BLaER1 treated with 17β-estradiol and CSF1 and Interleukin-3, amounts not matched to agents 10 nM and 100 nM (cell line): ENCODE measurements at regions not wholly inside any gene's neighbourhood (a gene's known extent, or its start where the extent isn't known, plus 50 kb on each side); places are given as distances from the start of the nearest gene placed in this dataset.

Experiments used
- H3K27ac ChIP-seq, 11 experiments: shearing (Covaris generic); formaldehyde crosslinking; 2 replicates each; pipeline ENCODE4 v1.8.1; 2022
- H3K27me3 ChIP-seq, 11 experiments: shearing (Covaris generic); formaldehyde crosslinking; 2 replicates each; pipeline ENCODE4 v1.8.1; 2022
- H3K36me3 ChIP-seq, 11 experiments: shearing (Covaris generic); formaldehyde crosslinking; 2 replicates each; pipeline ENCODE4 v1.8.1; 2022
- H3K4me1 ChIP-seq, 10 experiments: shearing (Covaris generic); formaldehyde crosslinking; 2 replicates each; pipeline ENCODE4 v1.8.1; 2022
- H3K4me2 ChIP-seq, 11 experiments: shearing (Covaris generic); formaldehyde crosslinking; 2 replicates each; pipeline ENCODE4 v1.8.1; 2022
- H3K4me3 ChIP-seq, 10 experiments: shearing (Covaris generic); formaldehyde crosslinking; 2 replicates each; pipeline ENCODE4 v1.8.1; 2022
- H3K9ac ChIP-seq, 11 experiments: shearing (Covaris generic); formaldehyde crosslinking; 2 replicates each; pipeline ENCODE4 v1.8.1; 2022
- H3K9me3 ChIP-seq, 11 experiments: shearing (Covaris generic); formaldehyde crosslinking; replicated peaks in 1 of 11; 2 replicates each; pipeline ENCODE4 v1.8.1; 2022
- H4K20me1 ChIP-seq, 11 experiments: shearing (Covaris generic); formaldehyde crosslinking; 2 replicates each; pipeline ENCODE4 v1.8.1; 2022
- Cebpa-rat ChIP-seq, 11 experiments: shearing (Covaris generic); IDR thresholded peaks; 2 replicates each; pipeline ENCODE4 v1.8.1; 2022

DNA sequence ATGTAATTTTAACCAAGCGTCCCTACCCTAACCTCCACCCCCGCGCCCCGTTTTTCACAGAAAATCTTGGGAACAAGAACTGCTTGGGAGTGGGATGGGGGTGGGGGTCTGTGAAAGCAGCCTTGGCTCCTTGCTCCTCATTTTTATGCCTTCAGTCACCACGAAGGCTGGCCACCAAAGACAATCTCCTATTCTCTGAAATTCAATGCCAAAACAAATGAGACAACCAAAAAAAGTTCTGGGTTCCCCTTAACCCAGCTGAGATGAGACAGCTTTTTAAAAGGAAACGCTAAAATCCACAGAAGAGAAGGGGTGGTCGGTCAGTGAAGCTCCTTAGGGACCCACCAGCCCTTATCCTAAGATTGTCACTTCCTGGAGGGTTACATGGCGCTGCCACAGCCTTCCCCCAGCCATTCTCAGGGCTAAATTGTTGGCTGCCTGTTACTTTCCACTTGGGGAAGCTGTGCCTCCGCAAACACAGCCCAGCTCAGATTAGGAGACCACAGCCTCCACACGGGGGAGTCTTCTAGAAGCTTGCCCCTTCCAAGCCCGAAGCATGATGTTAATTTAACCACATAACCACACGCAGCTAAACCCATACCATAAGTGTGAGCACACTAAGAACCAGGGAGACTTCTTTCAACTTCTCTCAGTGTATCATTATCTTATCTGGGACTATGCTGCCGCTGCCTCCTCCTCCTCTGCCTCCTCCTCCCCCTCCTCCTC lies 136.3 kb downstream of the FOXD1 start:
- Histone ChIP-seq H3K27me3 (peaks cover 0 to 36% (median 14%) of the 10 kb centered on the region in 11 experiments; a peak in 13 of 22 replicates), H3K9me3 (no peaks in the 10 kb centered on the region), H3K36me3 (no peaks in the 10 kb centered on the region), H4K20me1 (no peaks in the 10 kb centered on the region; a peak in 1 of 22 replicates), H3K4me2 (peak overlapping the region; percentile 28 to 68 (median 45)), H3K27ac (no peak overlapping the region), H3K4me3 (no peak overlapping the region), H3K4me1 (peaks cover 7 to 28% (median 22%) of the 10 kb centered on the region in 10 experiments; a peak in 19 of 20 replicates), H3K9ac (no peak overlapping the region)
- TF ChIP-seq Cebpa-rat (IDR thresholded peaks at IDR 0.05): no peak

DNA sequence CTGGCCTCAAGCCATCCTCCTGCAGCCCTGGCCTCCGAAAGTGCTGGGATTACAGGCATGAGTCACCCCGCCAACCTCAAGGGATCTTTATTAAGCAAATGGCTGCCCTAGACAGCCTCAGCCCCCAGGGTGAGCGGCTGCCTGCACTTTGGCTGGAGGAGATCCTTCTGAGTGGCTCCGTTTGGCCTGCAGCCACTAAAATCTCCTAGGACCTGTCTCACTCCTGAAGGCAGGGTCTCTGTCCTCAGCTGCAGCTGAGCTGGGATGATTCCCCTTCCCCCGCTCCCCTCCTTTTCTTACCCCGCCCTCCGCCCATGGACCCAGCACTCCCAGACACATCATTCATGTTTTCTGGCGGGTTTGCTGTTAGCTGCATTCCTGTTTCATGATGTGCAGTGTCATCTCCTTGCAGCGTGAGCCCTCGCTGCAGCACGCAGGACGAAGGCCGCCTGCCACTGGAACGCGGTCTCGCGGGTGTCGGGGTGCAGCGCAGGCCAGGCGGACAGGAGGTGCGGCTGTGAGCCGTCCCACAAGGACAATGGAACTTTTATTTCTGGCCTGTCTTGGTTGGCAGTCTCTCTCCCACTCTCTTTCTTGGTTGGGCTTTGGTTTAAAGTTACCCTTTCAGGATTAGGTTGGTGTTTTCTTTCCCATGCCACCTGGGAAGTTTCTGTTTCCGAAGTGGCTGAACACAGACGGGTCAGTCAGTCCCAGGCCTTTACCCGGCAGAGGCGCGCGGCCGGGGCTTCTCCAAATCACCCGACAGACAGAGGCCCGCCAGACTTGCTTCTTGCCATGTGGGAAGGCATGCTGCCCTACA lies 137.1 kb downstream of the FOXD1 start:
- Histone ChIP-seq H3K9ac (no peak overlapping the region), H3K9me3 (no peaks in the 10 kb centered on the region), H3K27ac (no peak overlapping the region), H3K27me3 (peaks cover 0 to 36% (median 14%) of the 10 kb centered on the region in 11 experiments; a peak in 13 of 22 replicates), H3K4me2 (peak overlapping the region; percentile 28 to 68 (median 45); a peak in 20 of 22 replicates), H3K36me3 (no peaks in the 10 kb centered on the region), H3K4me3 (no peak overlapping the region), H3K4me1 (peaks cover 14 to 36% (median 30%) of the 10 kb centered on the region in 10 experiments), H4K20me1 (no peaks in the 10 kb centered on the region; a peak in 1 of 22 replicates)
- no peak for TF ChIP-seq Cebpa-rat (IDR thresholded peaks at IDR 0.05)

DNA sequence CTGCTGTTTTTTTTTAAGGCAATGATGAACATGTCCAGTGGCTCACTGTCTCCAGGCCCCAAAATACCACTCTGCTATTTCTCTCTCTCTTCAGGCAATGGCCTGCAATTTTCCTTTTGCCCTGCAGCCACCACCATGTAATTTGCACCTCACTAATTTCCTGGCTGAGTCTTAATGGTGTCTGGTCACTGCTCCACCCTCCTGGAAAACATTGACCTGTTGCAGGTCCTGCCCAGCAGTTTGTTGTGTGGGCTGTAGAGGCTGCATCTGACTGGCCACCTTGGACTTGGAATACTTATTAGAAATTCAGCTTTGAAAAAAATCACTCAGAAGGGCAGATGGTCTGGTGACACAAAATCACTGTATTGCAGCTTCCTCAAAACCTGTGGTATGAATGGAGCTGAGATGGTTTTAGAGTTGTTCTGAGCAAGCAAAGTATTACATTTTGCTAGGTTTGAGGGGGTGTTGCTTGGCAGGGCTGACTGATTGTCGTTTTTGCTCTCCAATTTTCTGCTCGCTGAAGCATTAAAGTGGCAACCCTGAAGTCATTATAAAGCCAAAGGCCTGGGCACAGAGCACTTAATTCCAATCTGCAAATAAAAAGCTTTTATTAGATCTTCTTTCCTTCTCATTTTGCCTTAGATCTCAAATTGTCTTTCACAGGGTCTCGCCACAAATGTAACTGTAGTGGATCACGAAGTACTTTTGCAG lies 134.8 kb downstream of the TMEM174 start:
- no peak overlapping the region for H3K4me3 ChIP-seq
- H3K27ac ChIP-seq: no peak overlapping the region
- no peak for TF ChIP-seq Cebpa-rat (IDR thresholded peaks at IDR 0.05)
- H3K9me3 ChIP-seq: peaks cover 11 to 19% (median 13%) of the 10 kb centered on the region in 11 experiments
- peak overlapping the region in 9 of 11 experiments; percentile 40 to 72 (median 51); a peak in 12 of 22 replicates for H3K4me2 ChIP-seq
- H3K27me3 ChIP-seq: peaks cover 5 to 60% (median 22%) of the 10 kb centered on the region in 11 experiments; a peak in 18 of 22 replicates
- H3K36me3 ChIP-seq: no peaks in the 10 kb centered on the region
- no peaks in the 10 kb centered on the region; a peak in 1 of 22 replicates for H4K20me1 ChIP-seq
- H3K9ac ChIP-seq: no peak overlapping the region
- H3K4me1 ChIP-seq: peaks cover 14 to 39% (median 32%) of the 10 kb centered on the region in 10 experiments

DNA sequence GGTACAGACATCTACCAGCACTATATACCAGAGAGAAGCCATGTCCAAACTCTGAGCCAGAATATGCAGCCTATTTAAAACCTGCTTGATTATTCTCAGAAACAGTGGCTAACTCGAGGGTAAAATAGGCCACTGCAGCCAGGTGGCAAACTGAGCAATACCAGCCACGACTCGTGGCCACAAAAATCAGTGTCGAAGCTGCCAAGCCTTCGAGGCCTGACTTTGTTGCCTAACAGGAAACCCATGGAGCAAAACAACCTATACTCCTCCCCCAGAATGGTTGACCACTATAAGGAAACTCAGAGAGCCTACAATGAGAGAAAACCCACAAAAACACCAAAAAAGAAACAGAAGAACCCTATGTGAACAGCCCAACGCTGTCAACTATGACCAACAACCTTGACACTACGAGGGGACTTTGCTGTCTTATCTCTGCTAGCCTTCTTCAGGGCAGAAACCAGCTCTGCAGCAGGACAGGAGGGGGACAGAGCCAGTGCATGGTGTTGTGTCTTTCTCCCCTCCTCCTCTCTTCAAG lies 133.8 kb downstream of the TMEM174 start:
- TF ChIP-seq Cebpa-rat (IDR thresholded peaks at IDR 0.05): peak in 4 of 11 experiments; percentile 39 to 54 (median 48); a peak in 4 of 22 replicates
- Histone ChIP-seq H3K4me2 (peak overlapping the region; percentile 9 to 72 (median 50); a peak in 21 of 22 replicates), H3K9ac (no peak overlapping the region), H3K27me3 (peaks cover 14 to 65% (median 31%) of the 10 kb centered on the region in 11 experiments), H3K4me3 (no peak overlapping the region), H3K36me3 (no peaks in the 10 kb centered on the region), H4K20me1 (no peaks in the 10 kb centered on the region; a peak in 1 of 22 replicates), H3K9me3 (peaks cover 15 to 29% (median 21%) of the 10 kb centered on the region in 11 experiments), H3K4me1 (peaks cover 8 to 29% (median 22%) of the 10 kb centered on the region in 10 experiments; a peak in 19 of 20 replicates), H3K27ac (no peak overlapping the region)

DNA sequence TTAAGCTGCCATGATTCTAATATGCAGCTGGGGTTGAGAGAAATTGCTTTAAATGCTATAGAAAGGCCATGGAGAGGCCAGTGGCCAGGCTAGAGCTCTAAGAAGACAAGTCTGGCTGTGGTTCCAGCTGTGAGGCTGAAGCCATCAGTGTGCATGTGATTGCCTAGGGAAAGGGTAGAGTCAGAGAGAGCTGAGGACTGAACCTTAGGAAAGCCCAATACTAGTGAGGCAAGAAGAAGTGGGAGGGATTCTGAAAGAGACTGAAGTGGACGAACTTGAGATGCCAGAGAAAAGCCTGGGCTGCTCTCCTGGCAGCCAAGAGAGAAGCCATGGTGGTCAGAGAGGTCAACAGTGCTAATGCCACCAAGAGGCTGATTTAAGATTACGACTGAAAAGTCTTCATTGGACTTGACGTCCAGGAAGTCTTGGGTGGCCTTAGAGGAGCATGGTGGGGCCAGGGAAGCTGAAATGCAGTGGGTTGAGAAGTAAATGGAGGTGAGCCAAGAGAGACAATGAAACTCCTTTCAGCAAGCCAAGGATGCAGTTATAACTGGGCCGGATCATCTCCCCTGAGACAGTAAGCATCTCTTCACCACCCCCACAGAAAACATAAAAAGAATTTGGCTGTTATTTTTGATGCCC lies 133.2 kb downstream of the TMEM174 start:
- Histone ChIP-seq H3K27me3 (peaks cover 20 to 65% (median 31%) of the 10 kb centered on the region in 11 experiments), H3K4me2 (peak overlapping the region in 10 of 11 experiments; percentile 9 to 72 (median 50); a peak in 17 of 22 replicates), H3K9ac (no peak overlapping the region), H3K36me3 (no peaks in the 10 kb centered on the region), H3K4me1 (peaks cover 8 to 23% (median 18%) of the 10 kb centered on the region in 10 experiments; a peak in 19 of 20 replicates), H3K9me3 (peaks cover 21 to 35% (median 27%) of the 10 kb centered on the region in 11 experiments), H4K20me1 (no peaks in the 10 kb centered on the region; a peak in 1 of 22 replicates), H3K27ac (no peak overlapping the region), H3K4me3 (no peak overlapping the region)
- TF ChIP-seq Cebpa-rat (IDR thresholded peaks at IDR 0.05): no peak

DNA sequence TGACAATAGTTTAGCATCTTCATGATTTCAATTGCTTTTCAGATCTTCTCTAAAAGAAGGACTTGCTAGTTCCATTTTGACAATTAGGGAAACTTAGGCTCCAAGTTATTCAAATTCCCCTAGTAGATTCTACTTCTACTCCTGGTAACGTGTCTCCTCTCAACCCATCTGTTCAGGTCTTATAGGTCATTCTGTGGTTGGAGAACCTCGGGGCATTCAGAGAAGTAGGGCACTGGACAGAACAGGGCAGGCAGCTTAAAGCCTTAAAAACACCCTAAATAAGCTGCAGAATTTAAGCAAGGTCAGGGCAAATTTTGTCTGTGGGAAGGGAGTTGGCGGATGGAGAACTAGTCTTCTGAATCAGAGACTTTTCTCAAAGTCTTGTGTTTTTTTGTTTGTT lies 132.4 kb downstream of the TMEM174 start:
- no peak overlapping the region for H3K4me2 ChIP-seq
- no peak overlapping the region for H3K4me3 ChIP-seq
- H4K20me1 ChIP-seq: no peaks in the 10 kb centered on the region; a peak in 1 of 22 replicates
- H3K4me1 ChIP-seq: peaks cover 8 to 23% (median 18%) of the 10 kb centered on the region in 10 experiments; a peak in 19 of 20 replicates
- H3K9ac ChIP-seq: no peak overlapping the region
- peaks cover 30 to 43% (median 35%) of the 10 kb centered on the region in 11 experiments for H3K9me3 ChIP-seq
- no peak for TF ChIP-seq Cebpa-rat (IDR thresholded peaks at IDR 0.05)
- peaks cover 28 to 67% (median 32%) of the 10 kb centered on the region in 11 experiments for H3K27me3 ChIP-seq
- H3K27ac ChIP-seq: no peak overlapping the region
- no peaks in the 10 kb centered on the region for H3K36me3 ChIP-seq

DNA sequence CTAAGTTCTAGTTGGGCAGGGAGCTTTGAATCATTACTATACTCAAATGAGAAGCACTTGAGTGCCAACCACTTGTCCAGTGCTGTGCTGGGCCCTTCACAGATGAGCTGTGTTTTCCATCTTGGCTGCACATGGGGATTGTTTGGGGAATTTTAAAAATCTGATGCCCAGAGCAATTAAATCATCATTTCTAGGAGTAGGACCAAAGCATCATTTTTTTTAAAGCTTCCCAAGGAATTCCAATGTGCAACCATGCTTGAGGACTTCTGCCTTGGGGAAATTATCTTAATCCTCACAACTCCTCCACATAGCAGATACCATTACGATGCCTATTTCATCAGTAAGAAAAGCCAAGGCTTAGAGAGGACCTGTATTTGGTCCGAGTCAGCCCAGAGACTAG lies 131.4 kb downstream of the TMEM174 start:
- H3K4me1 ChIP-seq: peaks cover 8 to 23% (median 18%) of the 10 kb centered on the region in 10 experiments; a peak in 19 of 20 replicates
- no peaks in the 10 kb centered on the region; a peak in 1 of 22 replicates for H3K36me3 ChIP-seq
- peaks cover 38 to 70% (median 42%) of the 10 kb centered on the region in 11 experiments for H3K27me3 ChIP-seq
- H3K9ac ChIP-seq: no peak overlapping the region
- no peak overlapping the region for H3K4me2 ChIP-seq
- H3K27ac ChIP-seq: no peak overlapping the region
- H4K20me1 ChIP-seq: no peaks in the 10 kb centered on the region; a peak in 1 of 22 replicates
- TF ChIP-seq Cebpa-rat (IDR thresholded peaks at IDR 0.05): no peak
- H3K4me3 ChIP-seq: no peak overlapping the region
- peaks cover 40 to 53% (median 45%) of the 10 kb centered on the region in 11 experiments for H3K9me3 ChIP-seq
